GM12865 (cell line): ENCODE measurements at regions not wholly inside any gene's neighbourhood (a gene's known extent, or its start where the extent isn't known, plus 50 kb on each side); places are given as distances from the start of the nearest gene placed in this dataset.

Experiments
- DNase-seq: peaks from one replicate; pipeline ENCODE4 v3.0.0; 2010; ENCODE audit warnings: low read depth
- H3K4me3 ChIP-seq: 2 replicates; pipeline ENCODE4 v1.5.1; 2011; ENCODE audit warnings: mild to moderate bottlenecking, low read depth, low read length, control low read depth
- CTCF ChIP-seq: IDR thresholded peaks from 2 replicates; pipeline ENCODE4 v1.5.1; 2011; ENCODE audit warnings: low read length, control low read depth, low read depth, inconsistent platforms; ENCODE audit not compliant: insufficient read depth; ENCODE audit errors: missing control alignments

GRCh38 chr14:37697489-37698121 lies 102.2 kb downstream of the TTC6 start:
- no peak overlapping the region for H3K4me3 ChIP-seq
- TF ChIP-seq CTCF = no peak
- DNase-seq = no peak

- DNase-seq = no peak
- no peak for TF ChIP-seq CTCF
- H3K4me3 ChIP-seq = no peak overlapping the region
These were observed 103.7 kb downstream of the TTC6 start for GRCh38 chr14:37698840-37699777.

- TF ChIP-seq CTCF = no peak
These were observed 112.3 kb downstream of the TTC6 start for GRCh38 chr14:37707716-37708115.

GRCh38 chr14:37708481-37708880 lies 113.1 kb downstream of the TTC6 start:
- TF ChIP-seq CTCF = no peak
- no peak for DNase-seq
- no peak overlapping the region for H3K4me3 ChIP-seq

More at GRCh38 chr14:37707716-37708115, 112.3 kb downstream of the TTC6 start:
- no peak overlapping the region for H3K4me3 ChIP-seq
- DNase-seq = no peak

- TF ChIP-seq CTCF = no peak
- no peak for DNase-seq
- H3K4me3 ChIP-seq = no peak overlapping the region
These were observed 114.2 kb downstream of the TTC6 start for GRCh38 chr14:37709419-37710195.

GRCh38 chr14:37711356-37711830 lies 116.0 kb downstream of the TTC6 start:
- no peak for TF ChIP-seq CTCF
- DNase-seq = no peak
- no peak overlapping the region for H3K4me3 ChIP-seq
